A673 (cell line): ENCODE measurements at regions not wholly inside any gene's neighbourhood (a gene's known extent, or its start where the extent isn't known, plus 50 kb on each side); places are given as distances from the start of the nearest gene placed in this dataset.

Experiments
- EZH2 ChIP-seq: fragments of 200-600 bp; sonication (generic); IDR thresholded peaks from 2 replicates; pipeline ENCODE4 v1.6.1; 2017; ENCODE audit warnings: borderline replicate concordance, low read depth, mild to moderate bottlenecking, mixed read lengths, antibody characterized with exemption, low read length; ENCODE audit not compliant: poor library complexity, severe bottlenecking
- TF ChIP-seq, protein P1 (sequence below): fragments of 300-800, 200-600 bp; sonication (generic); conservative IDR thresholded peaks from 2 replicates; pipeline ENCODE4 v1.5.1; 2017; ENCODE audit warnings: low read depth, mild to moderate bottlenecking, antibody characterized with exemption, low read length, moderate library complexity, mixed read lengths

DNA sequence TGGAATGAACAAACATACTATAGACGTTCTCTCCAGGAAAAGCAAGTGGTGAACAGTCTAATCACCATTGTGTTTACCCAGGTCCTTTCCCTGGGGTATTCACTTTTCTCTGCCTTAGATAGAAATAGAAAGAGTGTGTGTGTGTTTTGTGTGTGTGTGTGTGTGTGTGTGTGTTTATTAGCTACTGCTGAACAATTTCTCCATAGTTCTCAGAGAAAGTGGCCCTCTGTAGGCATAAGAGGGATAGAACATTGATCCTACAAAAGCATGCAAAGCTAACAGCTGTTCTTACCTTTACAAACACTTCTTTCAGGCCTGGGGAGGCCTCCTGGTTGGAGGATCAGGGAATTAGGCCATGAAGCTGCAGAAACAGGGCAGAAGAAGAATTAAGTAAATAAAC, 665.7 kb upstream of the TBX3 start:
- TF ChIP-seq, protein P1, sequence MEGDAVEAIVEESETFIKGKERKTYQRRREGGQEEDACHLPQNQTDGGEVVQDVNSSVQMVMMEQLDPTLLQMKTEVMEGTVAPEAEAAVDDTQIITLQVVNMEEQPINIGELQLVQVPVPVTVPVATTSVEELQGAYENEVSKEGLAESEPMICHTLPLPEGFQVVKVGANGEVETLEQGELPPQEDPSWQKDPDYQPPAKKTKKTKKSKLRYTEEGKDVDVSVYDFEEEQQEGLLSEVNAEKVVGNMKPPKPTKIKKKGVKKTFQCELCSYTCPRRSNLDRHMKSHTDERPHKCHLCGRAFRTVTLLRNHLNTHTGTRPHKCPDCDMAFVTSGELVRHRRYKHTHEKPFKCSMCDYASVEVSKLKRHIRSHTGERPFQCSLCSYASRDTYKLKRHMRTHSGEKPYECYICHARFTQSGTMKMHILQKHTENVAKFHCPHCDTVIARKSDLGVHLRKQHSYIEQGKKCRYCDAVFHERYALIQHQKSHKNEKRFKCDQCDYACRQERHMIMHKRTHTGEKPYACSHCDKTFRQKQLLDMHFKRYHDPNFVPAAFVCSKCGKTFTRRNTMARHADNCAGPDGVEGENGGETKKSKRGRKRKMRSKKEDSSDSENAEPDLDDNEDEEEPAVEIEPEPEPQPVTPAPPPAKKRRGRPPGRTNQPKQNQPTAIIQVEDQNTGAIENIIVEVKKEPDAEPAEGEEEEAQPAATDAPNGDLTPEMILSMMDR, result no peak
- no peak for TF ChIP-seq EZH2
